Activated CD8-positive, alpha-beta memory T cell treated with anti-CD3 and anti-CD28 coated beads for 1 hour (primary cell): ENCODE measurements at regions not wholly inside any gene's neighbourhood (a gene's known extent, or its start where the extent isn't known, plus 50 kb on each side); places are given as distances from the start of the nearest gene placed in this dataset.

Source experiments
- DNase-seq, 2 donors: peaks; one replicate each; pipeline ENCODE4 v3.0.0-alpha.2; 2020; ENCODE audit warnings: low read depth in 1 of 2; ENCODE audit errors: extremely low read depth in 1 of 2

DNA sequence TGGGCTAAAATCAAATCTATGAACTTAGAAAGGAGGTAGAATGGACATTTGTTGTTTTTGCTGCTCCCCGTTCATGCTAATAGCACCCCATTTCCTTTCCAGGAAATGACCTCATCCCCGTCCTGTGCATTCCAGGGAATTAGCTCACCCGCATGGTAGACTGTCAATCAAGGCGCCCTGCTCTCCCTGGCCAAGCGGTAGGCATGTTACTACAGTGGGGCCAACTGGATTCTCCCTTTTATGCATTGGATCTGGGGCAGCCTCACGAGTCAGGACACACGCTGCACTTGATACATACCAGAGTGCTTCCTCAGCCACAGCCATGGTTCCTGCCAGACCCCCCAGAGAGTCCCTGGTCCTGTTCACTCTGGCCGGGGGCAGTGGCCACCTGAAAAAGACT lies 111.0 kb upstream of the PTCH1 start:
- DNase-seq: no peak

DNA sequence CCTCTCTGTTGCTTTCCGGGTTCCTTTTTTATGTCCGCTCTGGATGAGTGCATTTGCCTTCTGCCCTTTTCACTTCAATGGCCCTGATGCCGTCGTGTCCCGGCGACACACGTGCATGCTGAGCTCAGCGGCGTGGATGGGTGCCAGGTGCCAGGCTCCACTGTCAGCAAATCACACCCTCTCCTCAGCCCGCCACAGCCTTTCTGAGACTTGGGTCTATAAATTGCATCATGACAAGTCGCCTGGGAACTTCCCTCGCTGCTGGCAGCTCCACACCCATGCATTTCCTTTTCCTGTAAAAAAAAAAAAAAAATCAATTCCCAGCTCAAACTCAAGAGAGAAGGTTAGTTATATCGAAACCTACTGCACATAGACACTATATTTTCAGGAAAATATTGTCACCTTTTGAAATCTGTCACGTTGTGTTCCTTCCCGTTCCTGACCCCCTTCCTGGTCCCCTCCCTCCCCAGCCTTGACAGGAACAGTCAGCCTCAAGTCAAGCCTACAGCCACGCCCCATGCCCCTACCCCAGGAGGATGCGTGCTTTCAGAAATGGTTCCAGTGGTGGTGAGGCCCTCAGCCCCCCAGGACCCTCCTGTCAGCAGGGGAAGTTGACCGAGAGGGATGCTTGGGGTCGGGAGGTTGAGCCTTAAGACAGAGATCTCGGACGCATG lies 110.3 kb upstream of the PTCH1 start:
- no peak for DNase-seq

DNA sequence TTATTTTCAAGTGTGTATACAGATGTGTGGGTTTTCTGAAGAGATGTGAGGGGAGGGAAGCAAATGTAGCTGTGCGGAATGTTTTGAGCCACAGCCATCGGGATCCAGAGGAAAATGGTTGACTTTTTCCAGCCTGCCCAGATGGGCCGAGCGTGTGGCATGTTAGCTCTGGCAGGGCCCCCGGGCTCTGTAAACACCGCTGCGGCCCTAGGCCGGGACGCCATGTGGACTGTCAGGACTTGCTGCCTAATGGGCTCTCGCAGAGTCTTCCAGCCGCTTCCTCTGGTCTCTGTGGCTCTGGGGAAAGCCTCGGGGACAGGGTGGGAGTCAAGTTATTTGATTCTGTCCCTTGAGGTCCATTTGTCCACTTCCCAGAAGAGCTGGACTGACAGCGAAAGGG lies 109.6 kb upstream of the PTCH1 start:
- DNase-seq: no peak

DNA sequence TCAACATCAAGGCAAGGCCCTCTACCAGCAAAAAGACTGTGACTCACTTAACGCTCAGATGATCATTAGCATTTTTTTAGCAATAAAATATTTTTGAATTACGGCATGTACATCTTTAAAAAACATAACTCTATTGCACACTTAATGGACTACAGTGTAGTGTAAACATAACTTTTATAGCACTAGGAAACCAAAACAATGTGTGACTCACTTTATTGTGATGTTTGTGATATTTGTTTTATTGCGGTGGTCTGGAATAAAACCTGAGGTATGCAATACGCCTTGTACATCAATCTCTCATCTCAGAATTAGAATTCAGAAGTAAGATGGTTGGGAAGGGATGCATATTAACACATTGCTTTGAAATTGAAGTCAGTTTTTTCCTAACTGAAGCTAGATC lies 106.9 kb upstream of the PTCH1 start:
- no peak for DNase-seq

DNA sequence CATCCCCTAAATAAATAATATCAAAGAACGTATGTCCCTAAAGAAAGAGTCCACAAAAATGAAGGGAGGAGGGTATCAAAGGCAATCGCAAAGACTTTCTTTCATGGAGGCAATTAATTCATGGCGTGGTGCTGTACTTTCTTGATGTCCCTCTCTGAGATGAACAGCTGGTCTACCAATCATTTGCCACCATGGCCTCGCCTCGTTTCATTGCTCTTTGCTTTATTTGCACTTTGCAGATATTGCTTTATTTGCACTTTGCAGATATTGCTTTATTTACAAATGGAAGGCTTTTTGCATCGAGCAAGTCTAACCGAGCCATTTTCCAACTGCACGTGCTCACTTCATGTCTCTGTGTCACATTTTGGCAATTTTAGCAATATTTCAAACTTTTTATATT lies 104.0 kb upstream of the PTCH1 start:
- DNase-seq: no peak

DNA sequence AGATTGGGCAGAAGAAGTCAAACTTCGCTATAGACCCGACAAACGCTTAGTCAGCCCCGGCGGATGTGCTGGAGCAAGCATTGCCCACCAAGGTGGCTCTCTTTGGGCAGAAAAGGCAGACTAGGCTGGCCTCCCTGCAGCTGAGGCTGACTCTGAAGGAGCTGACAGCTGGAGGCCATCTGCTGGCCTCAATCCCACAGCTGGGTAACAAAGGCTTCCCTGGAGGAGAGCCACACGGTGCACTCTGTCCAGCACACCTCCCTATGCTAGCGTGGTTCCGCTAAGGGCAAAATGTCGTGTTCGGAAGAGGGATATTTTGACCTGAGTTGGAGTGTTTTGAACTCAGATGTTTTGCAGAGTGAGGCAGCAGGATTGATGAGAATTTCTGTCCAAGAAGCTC lies 103.5 kb upstream of the PTCH1 start:
- DNase-seq: no peak

DNA sequence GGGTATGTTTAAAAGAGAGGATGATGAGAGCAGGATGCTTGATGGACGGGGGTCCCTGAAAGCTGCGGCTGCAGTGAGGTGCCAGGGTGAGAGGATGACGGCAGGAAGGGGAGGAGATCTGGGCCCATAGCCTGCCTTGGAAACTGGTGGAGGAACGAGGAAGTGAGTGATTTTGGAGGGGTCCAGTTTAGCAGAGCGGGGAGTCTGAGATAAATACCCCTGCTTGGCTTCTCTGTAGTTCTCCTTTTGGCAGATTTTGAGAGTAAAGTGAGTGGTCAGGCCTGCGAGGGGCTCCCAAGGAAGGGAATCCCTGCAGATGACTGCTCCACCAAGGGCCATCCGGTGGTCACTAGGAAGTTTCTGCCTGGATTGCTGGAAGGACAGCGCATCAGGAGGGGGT lies 98.5 kb upstream of the PTCH1 start:
- DNase-seq: no peak

DNA sequence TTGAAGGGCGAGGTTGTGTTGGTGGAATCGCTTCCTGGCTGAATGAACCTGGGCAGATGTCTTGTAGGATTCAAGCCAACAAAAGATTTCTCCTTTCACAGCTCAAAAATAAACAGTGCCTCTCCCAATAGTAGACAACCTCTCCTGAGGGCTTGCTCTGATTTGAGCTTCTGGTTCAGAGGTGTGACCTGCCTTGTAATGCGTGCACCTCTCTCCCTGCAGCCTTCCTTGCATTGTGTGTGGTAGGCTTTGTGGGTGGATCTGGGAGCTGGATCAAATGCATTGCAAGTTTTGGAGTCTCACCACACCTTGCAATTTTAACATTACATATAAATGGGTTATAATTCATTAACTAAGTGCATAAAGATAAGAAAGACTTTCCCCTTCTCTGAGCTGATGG lies 96.9 kb upstream of the PTCH1 start:
- no peak for DNase-seq

DNA sequence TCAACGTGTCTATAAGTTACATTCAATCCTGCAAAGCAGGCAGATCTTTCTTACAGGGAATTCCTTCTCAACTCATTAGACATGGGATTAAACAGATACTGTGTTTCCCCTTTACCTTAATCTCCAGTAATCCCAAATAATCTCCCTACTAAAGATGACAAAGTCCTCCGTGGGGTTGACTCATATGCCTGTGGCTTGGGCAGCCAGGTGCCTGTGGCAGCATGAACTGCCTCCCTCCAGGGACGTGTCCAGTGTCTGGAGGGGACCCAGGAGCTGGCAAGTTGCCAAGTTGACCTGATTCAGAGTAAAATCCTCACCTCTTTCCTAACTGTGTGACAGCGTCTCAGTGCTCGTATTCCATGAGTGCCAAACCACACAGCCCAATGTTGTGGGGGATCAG lies 94.6 kb upstream of the PTCH1 start:
- DNase-seq: no peak

DNA sequence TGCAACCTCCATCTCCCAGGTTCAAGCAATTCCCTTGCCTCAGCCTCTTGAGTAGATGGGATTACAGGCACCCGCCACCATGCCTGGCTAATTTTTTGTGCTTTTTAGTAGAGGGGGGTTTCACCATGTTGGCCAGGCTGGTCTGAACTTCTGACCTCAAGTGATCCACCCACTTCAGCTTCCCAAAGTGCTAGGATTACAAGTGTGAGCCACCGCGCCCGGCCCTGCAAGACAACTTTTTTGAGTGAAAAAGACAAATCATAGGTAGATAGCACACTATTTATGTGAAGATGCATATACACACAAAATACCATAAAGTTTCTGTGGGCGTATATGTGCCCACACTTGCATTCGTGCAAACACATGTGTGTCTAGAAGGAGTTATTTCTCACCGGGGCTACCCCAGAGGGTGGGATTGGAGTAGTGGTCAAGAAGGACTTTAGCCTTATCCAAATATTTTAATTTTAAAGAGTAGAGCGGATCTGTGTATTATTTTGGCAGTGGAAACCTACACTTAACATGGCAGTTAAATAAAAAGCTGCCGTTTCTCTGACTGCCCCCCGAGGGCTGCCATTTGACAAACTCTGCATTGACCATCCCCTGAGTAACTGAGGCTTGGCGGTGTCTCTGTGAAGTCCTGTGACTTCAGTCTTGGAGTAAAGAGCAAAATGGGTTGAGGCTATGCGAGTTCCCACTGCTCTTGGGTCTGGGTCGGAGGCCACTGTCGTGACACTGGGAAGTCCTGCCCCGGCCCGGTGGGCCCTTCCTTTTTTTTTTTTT lies 93.4 kb upstream of the PTCH1 start:
- no peak for DNase-seq

DNA sequence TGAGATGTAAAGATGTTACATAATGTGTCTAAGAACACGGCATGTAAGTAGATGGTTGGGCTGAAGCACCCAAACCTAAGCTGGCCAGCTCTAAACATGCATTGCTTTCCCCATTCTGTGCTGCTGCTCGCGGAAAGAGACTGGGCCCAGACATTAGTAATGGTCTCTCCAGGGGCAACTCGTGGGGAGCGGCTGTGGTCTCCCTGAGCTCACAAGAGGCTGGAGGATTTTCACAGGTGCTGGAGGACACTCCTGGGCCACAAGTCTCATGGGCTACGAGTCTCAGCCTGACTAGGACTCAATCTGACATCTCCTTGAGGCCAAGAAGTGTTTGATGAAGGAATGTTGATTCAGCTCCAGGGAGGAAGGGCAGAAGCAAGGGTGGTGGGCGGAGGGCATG lies 92.7 kb upstream of the PTCH1 start:
- DNase-seq: no peak

DNA sequence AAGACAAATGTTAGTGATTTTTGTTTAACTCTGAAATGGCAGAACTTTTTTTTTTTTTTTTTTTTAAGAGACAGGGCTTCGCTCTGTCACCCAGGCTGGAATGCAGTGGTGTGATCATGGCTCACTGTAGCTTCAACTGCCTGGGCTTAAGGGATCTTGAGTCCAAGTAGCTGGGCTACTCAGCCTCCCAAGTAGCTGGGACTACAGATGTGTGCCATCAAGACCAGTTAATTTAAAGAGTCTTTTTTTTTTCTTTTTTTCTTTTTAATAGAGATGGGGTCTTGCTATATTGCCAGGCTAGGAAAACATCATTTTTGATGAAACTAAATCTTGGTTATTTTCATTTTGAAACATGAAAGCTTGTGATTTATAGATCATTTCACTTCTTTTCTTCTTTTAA lies 91.6 kb upstream of the PTCH1 start:
- DNase-seq: no peak

DNA sequence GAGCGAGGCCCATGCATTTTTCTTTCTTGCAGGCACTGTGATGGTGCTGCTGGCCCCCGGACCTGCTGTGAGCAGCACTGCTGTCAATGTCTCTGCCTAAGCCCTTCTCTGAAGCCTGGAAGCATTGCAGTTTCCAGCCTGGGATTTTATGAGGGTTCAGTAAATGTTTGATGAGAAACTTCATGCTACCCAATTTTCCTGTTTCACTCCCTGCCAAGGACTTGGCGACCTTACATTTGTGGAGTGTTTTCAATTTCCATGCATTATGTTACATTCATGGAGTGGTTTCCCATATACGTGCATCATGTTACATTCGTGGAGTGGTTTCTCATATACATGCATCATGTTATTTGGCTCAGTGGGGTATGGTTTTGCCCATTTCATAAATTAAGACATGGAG lies 90.7 kb upstream of the PTCH1 start:
- no peak for DNase-seq

DNA sequence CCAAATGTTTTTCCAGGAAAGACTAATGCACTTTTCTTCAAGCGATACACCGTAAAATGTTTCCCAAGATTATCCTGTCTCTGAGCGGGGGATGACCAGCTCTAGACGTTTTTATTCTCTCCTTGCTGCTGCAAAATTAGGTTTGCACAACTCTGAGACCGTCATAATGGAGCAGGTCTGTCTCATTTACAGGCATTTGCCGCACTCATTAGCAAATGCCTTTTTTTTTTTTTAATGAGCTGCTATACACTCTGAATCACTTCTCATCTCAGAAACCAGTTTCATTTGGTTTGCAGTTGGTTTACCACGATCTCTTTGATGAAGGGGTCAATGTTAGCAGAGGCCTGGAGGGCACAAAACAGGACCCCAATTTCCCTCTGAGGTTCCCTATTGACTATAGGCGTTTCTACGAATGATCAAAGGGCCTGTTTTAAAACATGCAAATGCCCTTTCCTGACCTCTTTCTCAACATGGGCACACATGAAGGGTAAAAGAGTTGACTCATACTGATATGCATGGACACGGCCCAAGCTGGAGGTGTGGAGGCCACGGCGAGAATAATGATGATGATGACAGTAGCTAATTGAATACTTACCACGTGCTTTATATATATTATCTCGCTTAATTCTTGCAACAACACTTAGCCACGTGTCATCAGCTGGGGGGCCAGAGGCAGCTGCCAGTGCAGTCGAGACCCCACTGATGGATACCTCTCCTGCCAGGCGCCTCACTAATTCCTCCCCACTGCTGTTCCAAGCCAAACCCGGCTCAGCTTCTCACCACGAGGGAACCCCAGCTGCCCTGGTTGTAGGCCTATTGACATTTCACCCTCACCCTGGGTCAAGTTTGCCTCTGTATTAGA lies 89.9 kb upstream of the PTCH1 start:
- no peak for DNase-seq

DNA sequence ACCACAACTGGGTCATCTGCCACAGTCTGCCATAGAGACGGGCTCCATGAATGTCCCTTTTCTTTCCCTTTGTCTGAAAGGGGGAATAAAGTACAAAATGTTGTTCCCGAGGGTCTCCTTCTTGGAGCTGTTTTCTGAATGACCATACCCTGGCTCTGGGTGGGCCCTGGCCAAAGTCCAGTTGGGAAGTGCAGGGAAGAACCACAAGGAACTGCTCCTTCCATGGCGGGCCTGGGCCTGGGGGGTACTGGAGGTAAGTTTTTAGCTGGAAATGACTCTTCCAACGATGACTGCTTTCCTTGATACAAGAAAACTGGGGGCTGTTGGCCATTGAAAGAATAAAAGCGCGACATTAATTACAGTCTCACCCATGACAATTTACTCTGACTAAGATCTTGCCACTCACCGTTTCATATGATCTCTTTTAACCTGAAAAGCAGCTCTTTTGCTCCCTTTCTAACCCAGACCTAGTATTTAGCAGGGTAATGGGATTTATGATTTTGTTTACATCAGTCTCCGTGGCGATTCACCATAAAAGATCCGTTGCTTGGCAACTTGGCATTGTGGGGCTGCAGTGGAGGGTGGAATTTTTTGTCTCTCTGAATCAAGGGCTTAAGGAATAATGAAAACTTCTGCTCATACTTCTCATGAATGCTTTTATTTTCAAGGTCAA lies 89.2 kb upstream of the PTCH1 start:
- DNase-seq: no peak

DNA sequence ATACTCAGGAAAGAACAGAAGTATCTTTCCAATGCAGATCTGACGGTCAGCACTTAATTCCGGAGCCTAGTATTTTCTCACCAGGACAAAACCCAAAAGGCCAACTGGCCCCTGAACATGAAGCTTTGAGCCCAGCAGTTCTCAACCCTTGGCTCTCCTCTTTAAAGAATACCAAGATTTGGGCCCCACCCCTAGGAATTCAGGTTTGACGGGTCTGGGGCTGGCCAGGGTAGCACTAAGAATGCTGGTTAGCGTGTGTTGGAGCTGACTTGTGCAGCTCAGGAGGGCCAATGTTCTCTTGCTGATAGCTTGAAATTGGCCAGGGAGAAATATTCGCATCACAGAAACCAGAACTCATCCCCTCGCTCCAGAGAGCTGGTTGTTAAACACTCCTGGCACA lies 88.3 kb upstream of the PTCH1 start:
- DNase-seq: no peak

DNA sequence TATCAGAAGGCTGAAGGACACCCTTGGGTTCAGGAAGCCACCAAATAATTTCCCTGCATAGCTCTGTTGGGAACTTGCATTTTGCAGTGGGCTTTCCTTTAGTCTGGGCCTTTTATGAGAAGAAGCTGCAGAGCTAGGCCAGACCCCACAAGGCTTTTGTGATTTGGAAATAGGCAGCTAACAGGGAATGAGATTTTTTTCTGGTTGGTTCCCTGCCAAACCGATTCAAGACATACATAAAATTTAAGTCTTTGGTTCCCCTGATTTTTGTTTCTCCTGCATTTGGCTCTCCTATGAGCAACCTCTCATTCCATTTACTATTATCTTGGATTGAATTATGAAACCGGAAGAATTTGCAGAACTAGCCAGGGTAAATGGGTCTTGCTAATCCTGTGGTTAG lies 81.5 kb upstream of the PTCH1 start:
- DNase-seq: no peak

DNA sequence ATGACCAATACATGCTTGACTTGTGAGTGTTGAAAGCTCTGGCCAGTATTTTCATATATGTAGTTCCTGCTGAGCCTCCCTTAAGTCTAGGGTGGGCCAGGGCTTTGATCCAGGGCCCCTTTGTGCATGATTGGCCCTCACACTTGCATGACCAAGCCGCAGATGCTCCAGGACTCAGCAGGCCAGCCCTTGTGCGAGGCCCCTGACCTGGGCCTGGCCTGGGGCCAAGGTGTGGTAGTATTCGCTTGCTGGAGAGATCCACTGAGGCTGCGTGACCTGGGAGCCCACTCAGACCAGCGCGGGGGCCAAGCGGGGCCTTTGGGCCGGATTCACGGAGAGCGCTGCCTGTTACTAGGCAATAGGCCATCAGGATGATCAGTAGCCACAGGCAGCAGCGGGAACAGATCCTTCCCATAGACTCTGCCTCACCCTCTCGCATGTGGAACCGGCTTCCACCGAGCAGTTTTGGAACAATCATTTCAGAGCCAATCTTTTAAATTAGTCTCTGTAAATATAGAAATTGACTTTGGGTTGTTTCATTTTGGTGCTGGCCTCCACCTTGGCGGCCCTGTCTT lies 79.0 kb upstream of the PTCH1 start:
- no peak for DNase-seq

DNA sequence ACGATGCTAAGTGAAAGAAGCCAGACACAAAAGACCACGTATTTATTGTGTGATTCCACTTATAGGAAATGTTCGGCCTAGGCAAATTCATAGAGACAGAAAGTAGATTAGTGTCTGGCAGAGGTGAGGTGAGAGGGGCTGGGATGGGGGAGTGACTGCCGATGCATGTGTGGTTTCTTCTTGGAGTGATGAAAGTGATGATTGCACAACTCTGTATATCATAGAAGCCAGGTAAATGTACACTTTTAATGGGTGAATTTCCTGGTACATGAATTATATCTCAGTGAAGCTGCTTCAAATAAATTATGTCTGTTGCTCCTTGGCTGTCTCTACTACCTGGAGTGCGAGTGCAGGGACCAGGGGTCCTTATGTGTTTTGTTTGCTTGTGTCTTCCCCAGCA lies 76.2 kb upstream of the PTCH1 start:
- DNase-seq: no peak

DNA sequence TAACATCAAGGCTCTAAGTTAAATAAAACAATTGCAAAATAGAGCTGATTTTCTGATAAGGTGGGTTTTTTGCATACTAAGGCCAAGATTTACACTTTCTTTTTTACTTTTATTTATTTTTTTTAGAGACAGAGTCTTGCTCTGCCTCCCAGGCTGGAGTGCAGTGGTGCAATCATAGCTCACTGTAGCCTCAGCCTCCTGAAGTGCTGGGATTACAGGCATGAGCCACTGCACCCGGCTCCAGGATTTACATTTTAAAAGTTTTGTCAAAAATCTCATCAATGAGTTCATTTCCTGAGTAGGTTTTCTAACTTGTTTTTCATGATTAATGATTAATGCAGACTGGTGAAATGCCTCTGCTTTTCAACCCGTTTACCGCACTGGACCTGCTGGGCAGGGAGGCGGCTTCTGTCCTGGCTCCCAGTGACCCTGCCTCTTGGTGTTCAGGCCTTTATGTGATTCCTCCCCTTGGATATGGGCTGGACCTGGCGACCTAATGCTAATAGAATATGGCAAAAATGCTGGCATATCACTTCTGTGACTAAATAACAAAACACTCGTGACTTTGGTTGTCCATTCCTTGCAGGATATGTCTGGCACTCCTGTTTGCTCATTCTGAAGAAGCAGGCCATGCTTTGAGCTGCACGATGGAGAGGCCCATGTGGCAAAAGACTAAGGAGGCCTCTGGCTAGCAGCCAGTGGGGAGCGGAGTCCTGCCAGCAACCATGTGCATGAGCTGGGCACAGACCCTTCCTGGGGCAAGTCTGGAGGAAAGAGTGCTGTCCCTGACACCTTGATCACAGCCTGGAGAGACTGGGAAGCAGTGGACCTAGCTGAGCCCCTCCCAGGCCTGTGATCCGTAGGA lies 72.2 kb upstream of the PTCH1 start:
- DNase-seq: no peak
